ENCODE measurements at regions not wholly inside any gene's neighbourhood (a gene's known extent, or its start where the extent isn't known, plus 50 kb on each side); places are given as distances from the start of the nearest gene placed in this dataset.

GRCh38 chr5:116827078-116827477, 252.5 kb upstream of the SEMA6A start:
- H3K27ac ChIP-seq (ENCODE audit: insufficient read depth, low read length, poor library complexity, severe bottlenecking): no peak overlapping the region
- H3K36me3 ChIP-seq (ENCODE audit: control insufficient read depth, insufficient read depth, low read length): no peaks in the 10 kb centered on the region
- no peaks in the 10 kb centered on the region for H3K4me1 ChIP-seq (ENCODE audit: control insufficient read depth, insufficient read depth, low read length, poor library complexity, severe bottlenecking)
- H3K27me3 ChIP-seq (replicated peaks; ENCODE audit: control insufficient read depth, insufficient read depth, low read length, poor library complexity, severe bottlenecking): no peaks in the 10 kb centered on the region
- no peak for DNase-seq
- no peaks in the 10 kb centered on the region for H3K9me3 ChIP-seq (ENCODE audit: control insufficient read depth, low read length)
- H3K4me3 ChIP-seq (ENCODE audit: insufficient read depth, low read depth, low read length, poor library complexity, severe bottlenecking): no peak overlapping the region

DNA sequence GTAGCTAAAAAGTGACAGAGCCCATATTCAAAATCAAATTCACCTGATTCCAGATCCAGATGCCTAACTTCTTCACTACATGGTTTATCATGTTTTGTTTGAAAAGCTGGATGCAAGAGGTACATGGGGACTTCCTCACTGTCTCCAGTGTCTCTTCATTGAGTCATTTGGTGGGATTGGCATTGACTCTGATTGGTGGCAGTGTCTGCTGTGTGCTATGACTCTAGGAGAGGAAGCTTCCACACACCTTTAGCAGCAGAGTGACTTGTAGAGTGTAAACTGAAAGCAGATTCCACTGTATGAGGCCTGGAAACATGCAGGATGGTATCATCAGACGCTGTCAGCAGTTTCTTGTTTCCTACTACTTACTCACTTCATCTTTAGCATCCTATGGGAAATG, 250.9 kb upstream of the SEMA6A start:
- Histone ChIP-seq H3K27me3 (replicated peaks; ENCODE audit: control insufficient read depth, insufficient read depth, low read length, poor library complexity, severe bottlenecking) (no peaks in the 10 kb centered on the region), H3K4me3 (ENCODE audit: insufficient read depth, low read depth, low read length, poor library complexity, severe bottlenecking) (no peak overlapping the region), H3K4me1 (ENCODE audit: control insufficient read depth, insufficient read depth, low read length, poor library complexity, severe bottlenecking) (no peaks in the 10 kb centered on the region), H3K27ac (ENCODE audit: insufficient read depth, low read length, poor library complexity, severe bottlenecking) (no peak overlapping the region), H3K9me3 (ENCODE audit: control insufficient read depth, low read length) (no peaks in the 10 kb centered on the region), H3K36me3 (ENCODE audit: control insufficient read depth, insufficient read depth, low read length) (no peaks in the 10 kb centered on the region)
- no peak for DNase-seq

- Histone ChIP-seq H3K27ac (ENCODE audit: insufficient read depth, low read length, poor library complexity, severe bottlenecking) (no peak overlapping the region), H3K27me3 (replicated peaks; ENCODE audit: control insufficient read depth, insufficient read depth, low read length, poor library complexity, severe bottlenecking) (no peaks in the 10 kb centered on the region), H3K4me1 (ENCODE audit: control insufficient read depth, insufficient read depth, low read length, poor library complexity, severe bottlenecking) (no peaks in the 10 kb centered on the region), H3K9me3 (ENCODE audit: control insufficient read depth, low read length) (no peaks in the 10 kb centered on the region), H3K4me3 (ENCODE audit: insufficient read depth, low read depth, low read length, poor library complexity, severe bottlenecking) (no peak overlapping the region), H3K36me3 (ENCODE audit: control insufficient read depth, insufficient read depth, low read length) (no peaks in the 10 kb centered on the region)
- DNase-seq: no peak
Measured at GRCh38 chr5:116824751-116825438, 250.3 kb upstream of the SEMA6A start.

DNA sequence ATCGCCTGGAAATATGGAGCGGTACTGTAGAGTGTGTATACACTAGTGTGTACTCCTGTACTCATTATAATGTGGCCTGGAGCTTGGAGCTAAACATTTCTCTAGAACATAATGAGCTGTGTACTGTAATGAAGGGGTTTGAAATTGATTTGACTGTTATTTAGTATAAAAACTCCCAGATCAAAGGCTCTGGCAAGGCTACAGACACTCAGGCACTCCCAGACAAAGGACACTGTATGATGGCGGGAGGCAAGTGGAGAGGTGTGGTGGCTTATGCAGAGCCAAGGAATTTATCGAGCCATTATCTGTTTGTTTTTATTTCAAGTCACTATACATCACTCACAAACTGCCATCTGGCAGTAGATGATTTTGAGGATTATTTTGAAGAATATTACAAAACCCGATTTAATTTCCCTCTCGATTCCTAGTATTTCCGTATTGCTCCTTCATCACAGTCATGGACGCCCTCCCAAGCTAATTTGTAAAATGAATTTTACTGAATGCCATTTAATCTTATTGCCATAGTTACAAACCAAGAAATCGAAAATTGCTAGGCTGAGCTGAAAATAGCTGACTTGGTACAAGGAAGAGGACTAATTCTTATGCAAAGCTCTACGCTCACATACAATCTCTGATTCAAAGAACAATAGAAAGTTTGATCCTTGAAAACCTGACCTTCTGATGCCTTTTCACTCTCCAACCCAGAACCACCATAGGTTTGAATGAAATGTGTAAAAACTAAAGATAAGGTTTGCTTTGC, 240.2 kb upstream of the SEMA6A start:
- H3K4me3 ChIP-seq (ENCODE audit: insufficient read depth, low read depth, low read length, poor library complexity, severe bottlenecking): no peak overlapping the region
- no peaks in the 10 kb centered on the region for H3K27me3 ChIP-seq (replicated peaks; ENCODE audit: control insufficient read depth, insufficient read depth, low read length, poor library complexity, severe bottlenecking)
- no peaks in the 10 kb centered on the region for H3K4me1 ChIP-seq (ENCODE audit: control insufficient read depth, insufficient read depth, low read length, poor library complexity, severe bottlenecking)
- no peaks in the 10 kb centered on the region for H3K9me3 ChIP-seq (ENCODE audit: control insufficient read depth, low read length)
- H3K36me3 ChIP-seq (ENCODE audit: control insufficient read depth, insufficient read depth, low read length): no peaks in the 10 kb centered on the region
- DNase-seq: no peak
- H3K27ac ChIP-seq (ENCODE audit: insufficient read depth, low read length, poor library complexity, severe bottlenecking): no peak overlapping the region

GRCh38 chr5:116813906-116814305, 239.3 kb upstream of the SEMA6A start:
- DNase-seq: no peak
- Histone ChIP-seq H3K4me1 (ENCODE audit: control insufficient read depth, insufficient read depth, low read length, poor library complexity, severe bottlenecking) (no peaks in the 10 kb centered on the region), H3K36me3 (ENCODE audit: control insufficient read depth, insufficient read depth, low read length) (no peaks in the 10 kb centered on the region), H3K27me3 (replicated peaks; ENCODE audit: control insufficient read depth, insufficient read depth, low read length, poor library complexity, severe bottlenecking) (no peaks in the 10 kb centered on the region), H3K27ac (ENCODE audit: insufficient read depth, low read length, poor library complexity, severe bottlenecking) (no peak overlapping the region), H3K9me3 (ENCODE audit: control insufficient read depth, low read length) (no peaks in the 10 kb centered on the region), H3K4me3 (ENCODE audit: insufficient read depth, low read depth, low read length, poor library complexity, severe bottlenecking) (no peak overlapping the region)

DNA sequence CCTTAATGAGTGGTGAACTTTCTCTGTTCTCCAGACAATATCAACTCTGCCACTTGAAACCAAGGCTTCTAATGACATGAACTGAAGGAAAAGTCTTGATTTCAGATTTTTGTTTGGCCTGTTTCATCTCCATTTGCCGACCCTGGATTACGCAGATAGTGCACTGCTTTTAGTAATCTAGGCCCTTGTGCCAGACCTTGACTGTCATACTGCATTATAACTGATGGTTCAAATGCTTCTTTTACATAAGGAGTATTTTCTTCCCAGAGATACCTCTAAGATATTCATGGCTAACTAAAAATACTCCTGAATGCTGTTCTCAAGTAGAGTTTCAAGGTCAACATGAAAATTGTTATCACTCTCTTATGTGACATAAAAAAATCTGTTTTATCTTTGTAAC, 238.7 kb upstream of the SEMA6A start:
- Histone ChIP-seq H3K4me1 (ENCODE audit: control insufficient read depth, insufficient read depth, low read length, poor library complexity, severe bottlenecking) (no peaks in the 10 kb centered on the region), H3K4me3 (ENCODE audit: insufficient read depth, low read depth, low read length, poor library complexity, severe bottlenecking) (no peak overlapping the region), H3K27ac (ENCODE audit: insufficient read depth, low read length, poor library complexity, severe bottlenecking) (no peak overlapping the region), H3K9me3 (ENCODE audit: control insufficient read depth, low read length) (no peaks in the 10 kb centered on the region), H3K27me3 (replicated peaks; ENCODE audit: control insufficient read depth, insufficient read depth, low read length, poor library complexity, severe bottlenecking) (no peaks in the 10 kb centered on the region), H3K36me3 (ENCODE audit: control insufficient read depth, insufficient read depth, low read length) (no peaks in the 10 kb centered on the region)
- DNase-seq: no peak

DNA sequence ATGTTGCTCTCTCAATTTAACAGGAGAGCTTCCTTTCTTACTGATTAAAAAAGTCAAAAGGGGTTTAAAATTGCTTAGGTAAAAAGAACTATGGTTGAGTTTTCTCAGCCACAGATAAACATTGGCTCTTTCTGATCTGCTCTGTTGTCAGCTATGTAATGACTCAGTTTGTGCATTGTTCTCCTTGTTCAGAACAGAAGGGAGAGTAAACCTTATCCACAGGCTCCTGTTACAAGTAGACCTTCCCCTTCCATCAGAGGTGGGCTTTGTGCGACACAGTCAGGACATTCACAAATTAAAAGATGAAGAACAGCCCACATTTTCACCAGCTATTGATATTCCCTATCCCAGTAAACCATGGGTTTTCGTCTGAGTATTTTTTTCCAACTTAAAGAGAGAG, 236.3 kb upstream of the SEMA6A start:
- Histone ChIP-seq H3K4me1 (ENCODE audit: control insufficient read depth, insufficient read depth, low read length, poor library complexity, severe bottlenecking) (no peaks in the 10 kb centered on the region), H3K9me3 (ENCODE audit: control insufficient read depth, low read length) (no peaks in the 10 kb centered on the region), H3K4me3 (ENCODE audit: insufficient read depth, low read depth, low read length, poor library complexity, severe bottlenecking) (no peak overlapping the region), H3K27me3 (replicated peaks; ENCODE audit: control insufficient read depth, insufficient read depth, low read length, poor library complexity, severe bottlenecking) (no peaks in the 10 kb centered on the region), H3K36me3 (ENCODE audit: control insufficient read depth, insufficient read depth, low read length) (no peaks in the 10 kb centered on the region), H3K27ac (ENCODE audit: insufficient read depth, low read length, poor library complexity, severe bottlenecking) (no peak overlapping the region)
- DNase-seq: no peak

- Histone ChIP-seq H3K4me1 (ENCODE audit: control insufficient read depth, insufficient read depth, low read length, poor library complexity, severe bottlenecking) (no peaks in the 10 kb centered on the region), H3K36me3 (ENCODE audit: control insufficient read depth, insufficient read depth, low read length) (no peaks in the 10 kb centered on the region), H3K9me3 (ENCODE audit: control insufficient read depth, low read length) (no peaks in the 10 kb centered on the region), H3K4me3 (ENCODE audit: insufficient read depth, low read depth, low read length, poor library complexity, severe bottlenecking) (no peak overlapping the region), H3K27ac (ENCODE audit: insufficient read depth, low read length, poor library complexity, severe bottlenecking) (no peak overlapping the region), H3K27me3 (replicated peaks; ENCODE audit: control insufficient read depth, insufficient read depth, low read length, poor library complexity, severe bottlenecking) (no peaks in the 10 kb centered on the region)
- no peak for DNase-seq
Measured at GRCh38 chr5:116806836-116807235, 232.2 kb upstream of the SEMA6A start.

DNA sequence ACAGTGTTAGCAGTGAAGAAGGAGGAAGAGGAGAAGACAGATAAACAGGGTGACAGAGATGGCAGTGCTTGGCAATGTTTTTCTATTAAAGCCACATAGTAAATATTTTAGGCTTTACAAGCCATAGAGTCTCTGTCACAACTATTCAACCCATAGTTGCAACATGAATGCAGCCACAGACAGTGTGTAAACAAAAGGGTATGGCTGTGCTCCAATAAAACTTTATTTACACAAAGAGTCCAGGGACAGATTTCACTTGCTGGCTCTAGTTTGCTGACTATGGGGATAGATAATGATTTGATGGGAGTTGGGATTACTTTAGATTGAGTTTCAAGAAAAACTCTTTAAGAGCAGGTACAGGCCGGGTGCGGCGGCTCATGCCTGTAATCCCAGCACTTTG, 224.8 kb upstream of the SEMA6A start:
- no peak overlapping the region for H3K27ac ChIP-seq (ENCODE audit: insufficient read depth, low read length, poor library complexity, severe bottlenecking)
- H3K4me3 ChIP-seq (ENCODE audit: insufficient read depth, low read depth, low read length, poor library complexity, severe bottlenecking): no peak overlapping the region
- H3K9me3 ChIP-seq (ENCODE audit: control insufficient read depth, low read length): no peaks in the 10 kb centered on the region
- no peaks in the 10 kb centered on the region for H3K27me3 ChIP-seq (replicated peaks; ENCODE audit: control insufficient read depth, insufficient read depth, low read length, poor library complexity, severe bottlenecking)
- DNase-seq: no peak
- no peaks in the 10 kb centered on the region for H3K36me3 ChIP-seq (ENCODE audit: control insufficient read depth, insufficient read depth, low read length)
- H3K4me1 ChIP-seq (ENCODE audit: control insufficient read depth, insufficient read depth, low read length, poor library complexity, severe bottlenecking): no peaks in the 10 kb centered on the region

DNA sequence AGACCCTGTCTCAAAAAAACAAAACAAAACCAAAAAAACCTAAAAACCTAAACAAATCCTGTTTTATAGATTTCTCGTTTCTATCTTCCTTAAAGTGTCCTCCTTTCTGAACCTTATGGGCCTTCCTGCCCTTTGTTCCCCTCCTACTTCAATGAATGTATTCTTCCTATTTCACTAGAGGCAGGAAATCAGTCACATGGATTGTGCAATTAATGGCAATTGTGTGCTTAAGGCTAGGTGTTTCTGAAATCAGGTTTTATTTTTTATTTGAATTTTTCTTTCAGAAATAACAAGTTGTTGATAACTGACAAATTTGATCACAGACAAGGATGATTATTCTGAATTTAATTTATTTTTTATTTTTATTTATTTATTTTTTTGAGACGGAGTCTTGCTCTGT, 220.6 kb upstream of the SEMA6A start:
- DNase-seq: no peak
- H3K27ac ChIP-seq (ENCODE audit: insufficient read depth, low read length, poor library complexity, severe bottlenecking): no peak overlapping the region

More for the DNA sequence above, 220.6 kb upstream of the SEMA6A start:
- Histone ChIP-seq H3K4me3 (ENCODE audit: insufficient read depth, low read depth, low read length, poor library complexity, severe bottlenecking) (no peak overlapping the region), H3K27me3 (replicated peaks; ENCODE audit: control insufficient read depth, insufficient read depth, low read length, poor library complexity, severe bottlenecking) (no peaks in the 10 kb centered on the region), H3K9me3 (ENCODE audit: control insufficient read depth, low read length) (no peaks in the 10 kb centered on the region), H3K4me1 (ENCODE audit: control insufficient read depth, insufficient read depth, low read length, poor library complexity, severe bottlenecking) (no peaks in the 10 kb centered on the region), H3K36me3 (ENCODE audit: control insufficient read depth, insufficient read depth, low read length) (no peaks in the 10 kb centered on the region)

All from effector memory CD4-positive, alpha-beta T cell (primary cell).